ENCODE measurements at regions not wholly inside any gene's neighbourhood (a gene's known extent, or its start where the extent isn't known, plus 50 kb on each side); places are given as distances from the start of the nearest gene placed in this dataset.
"Not testable (repeated sequence)": the region's sequence is repeated elsewhere in the genome, so short reads cannot be mapped to it uniquely, and the experiment has no call there.

- intact Hi-C loops (cut with micrococcal nuclease), result loop anchor here (1.0 to 5.0 kb wide), 15 partner anchors 11 to 1650 kb away; partner anchors contain the start of genes MBP and TSHZ1
Observed at GRCh38 chr18:76721207-76721996, 101.0 kb upstream of the ZNF236 start.

GRCh38 chr18:76720683-76721082, 101.7 kb upstream of the ZNF236 start:
- intact Hi-C loops (cut with micrococcal nuclease), result loop anchor here (1.0 to 5.0 kb wide), 15 partner anchors 10 to 1649 kb away; partner anchors contain the start of genes MBP and TSHZ1

GRCh38 chr18:76715012-76715610, 107.2 kb upstream of the ZNF236 start:
- intact Hi-C loops (cut with micrococcal nuclease), result no loop called here

GRCh38 chr18:76713432-76713831, 108.9 kb upstream of the ZNF236 start:
- intact Hi-C loops (cut with micrococcal nuclease), result no loop called here

GRCh38 chr18:76712511-76713140, 109.7 kb upstream of the ZNF236 start:
- intact Hi-C loops (cut with micrococcal nuclease), result no loop called here

GRCh38 chr18:76710646-76711520, 111.5 kb upstream of the ZNF236 start:
- intact Hi-C loops (cut with micrococcal nuclease), result loop anchor here (1.0 to 2.0 kb wide), 3 partner anchors 9 to 24 kb away; no protein-coding TSS in a partner anchor

- intact Hi-C loops (cut with micrococcal nuclease), result loop anchor here (1.0 to 5.0 kb wide), 7 partner anchors 8 to 311 kb away; no protein-coding TSS in a partner anchor
Observed at GRCh38 chr18:76709659-76710645, 112.4 kb upstream of the ZNF236 start.

- intact Hi-C loops (cut with micrococcal nuclease), result loop anchor here (1.0 to 5.0 kb wide), 4 partner anchors 87 to 310 kb away; no protein-coding TSS in a partner anchor
Observed at GRCh38 chr18:76708722-76709353, 113.5 kb upstream of the ZNF236 start.

GRCh38 chr18:76708071-76708721, 114.2 kb upstream of the ZNF236 start:
- intact Hi-C loops (cut with micrococcal nuclease), result loop anchor here (5.0 kb wide), 1 partner anchor 86 kb away; no protein-coding TSS in a partner anchor

- intact Hi-C loops (cut with micrococcal nuclease), result loop anchor here (5.0 kb wide), 1 partner anchor 85 kb away; no protein-coding TSS in a partner anchor
Observed at GRCh38 chr18:76707534-76707933, 114.8 kb upstream of the ZNF236 start.

- intact Hi-C loops (cut with micrococcal nuclease), result not testable (repeated sequence)
Observed at GRCh38 chr18:76704589-76704988, 117.8 kb upstream of the ZNF236 start.

- intact Hi-C loops (cut with micrococcal nuclease), result no loop called here
Observed at GRCh38 chr18:76699923-76700322, 122.4 kb upstream of the ZNF236 start.

GRCh38 chr18:76697441-76697901, 124.9 kb upstream of the ZNF236 start:
- intact Hi-C loops (cut with micrococcal nuclease), result no loop called here

- intact Hi-C loops (cut with micrococcal nuclease), result no loop called here
Observed at GRCh38 chr18:76691800-76692199, 130.6 kb upstream of the ZNF236 start.

GRCh38 chr18:76689646-76690264, 132.6 kb upstream of the ZNF236 start:
- intact Hi-C loops (cut with micrococcal nuclease), result no loop called here

GRCh38 chr18:76688724-76689472, 133.5 kb upstream of the ZNF236 start:
- intact Hi-C loops (cut with micrococcal nuclease), result no loop called here

- intact Hi-C loops (cut with micrococcal nuclease), result loop anchor here (2.0 kb wide), 1 partner anchor 23 kb away; no protein-coding TSS in a partner anchor
Observed at GRCh38 chr18:76687304-76687962, 134.9 kb upstream of the ZNF236 start.

Data from T-helper 1 cell treated with Interleukin-12 subunit alpha and Interleukin-12 subunit beta and Interleukin-4 antibody, amounts not matched to agents 30 ng/mL and 1 ng/mL, for 36 hours (primary cell).